ENCODE measurements at regions not wholly inside any gene's neighbourhood (a gene's known extent, or its start where the extent isn't known, plus 50 kb on each side); places are given as distances from the start of the nearest gene placed in this dataset.

- TF ChIP-seq, protein P1, sequence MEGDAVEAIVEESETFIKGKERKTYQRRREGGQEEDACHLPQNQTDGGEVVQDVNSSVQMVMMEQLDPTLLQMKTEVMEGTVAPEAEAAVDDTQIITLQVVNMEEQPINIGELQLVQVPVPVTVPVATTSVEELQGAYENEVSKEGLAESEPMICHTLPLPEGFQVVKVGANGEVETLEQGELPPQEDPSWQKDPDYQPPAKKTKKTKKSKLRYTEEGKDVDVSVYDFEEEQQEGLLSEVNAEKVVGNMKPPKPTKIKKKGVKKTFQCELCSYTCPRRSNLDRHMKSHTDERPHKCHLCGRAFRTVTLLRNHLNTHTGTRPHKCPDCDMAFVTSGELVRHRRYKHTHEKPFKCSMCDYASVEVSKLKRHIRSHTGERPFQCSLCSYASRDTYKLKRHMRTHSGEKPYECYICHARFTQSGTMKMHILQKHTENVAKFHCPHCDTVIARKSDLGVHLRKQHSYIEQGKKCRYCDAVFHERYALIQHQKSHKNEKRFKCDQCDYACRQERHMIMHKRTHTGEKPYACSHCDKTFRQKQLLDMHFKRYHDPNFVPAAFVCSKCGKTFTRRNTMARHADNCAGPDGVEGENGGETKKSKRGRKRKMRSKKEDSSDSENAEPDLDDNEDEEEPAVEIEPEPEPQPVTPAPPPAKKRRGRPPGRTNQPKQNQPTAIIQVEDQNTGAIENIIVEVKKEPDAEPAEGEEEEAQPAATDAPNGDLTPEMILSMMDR (IDR thresholded peaks at IDR 0.05) = no peak
- no peak for TF ChIP-seq POLR2A (IDR thresholded peaks at IDR 0.05)
Measured at GRCh38 chr17:14866266-14866665, 398.9 kb downstream of the PMP22 start.

Data from uterus (tissue), 2 donors.